Stimulated activated CD8-positive, alpha-beta memory T cell treated with anti-CD3 and anti-CD28 coated beads, Interleukin-7, amount 100 ng/mL, for 48 hours (primary cell): ENCODE measurements at regions not wholly inside any gene's neighbourhood (a gene's known extent, or its start where the extent isn't known, plus 50 kb on each side); places are given as distances from the start of the nearest gene placed in this dataset.

Experiments
- DNase-seq, 2 donors: peaks; one replicate each; pipeline ENCODE4 v3.0.0-alpha.2; 2020; ENCODE audit warnings: low read depth in 1 of 2; ENCODE audit errors: extremely low read depth in 1 of 2

- DNase-seq = no peak
Observed at GRCh38 chr12:28933176-28933575, 215.9 kb upstream of the FAR2 start.

GRCh38 chr12:28933864-28934527 lies 215.1 kb upstream of the FAR2 start:
- no peak for DNase-seq

- no peak for DNase-seq
Observed at GRCh38 chr12:28936221-28936620, 212.9 kb upstream of the FAR2 start.

- DNase-seq = no peak
Observed at GRCh38 chr12:28936711-28937110, 212.4 kb upstream of the FAR2 start.

- DNase-seq = no peak
Observed at GRCh38 chr12:28937196-28937595, 211.9 kb upstream of the FAR2 start.

GRCh38 chr12:28938056-28938455 lies 211.0 kb upstream of the FAR2 start:
- no peak for DNase-seq

GRCh38 chr12:28938581-28939235 lies 210.4 kb upstream of the FAR2 start:
- DNase-seq = no peak

- DNase-seq = no peak
Observed at GRCh38 chr12:28939427-28939826, 209.7 kb upstream of the FAR2 start.

- DNase-seq = no peak
Observed at GRCh38 chr12:28941248-28941647, 207.8 kb upstream of the FAR2 start.

GRCh38 chr12:28946361-28946760 lies 202.7 kb upstream of the FAR2 start:
- DNase-seq = no peak

- no peak for DNase-seq
Observed at GRCh38 chr12:28948685-28949084, 200.4 kb upstream of the FAR2 start.

- DNase-seq = no peak
Observed at GRCh38 chr12:28949184-28949583, 199.9 kb upstream of the FAR2 start.

GRCh38 chr12:28950049-28950448 lies 199.0 kb upstream of the FAR2 start:
- DNase-seq = no peak

- no peak for DNase-seq
Observed at GRCh38 chr12:28951935-28952334, 197.1 kb upstream of the FAR2 start.

- no peak for DNase-seq
Observed at GRCh38 chr12:28954333-28954732, 194.7 kb upstream of the FAR2 start.

GRCh38 chr12:28955491-28955890 lies 193.6 kb upstream of the FAR2 start:
- DNase-seq = no peak

GRCh38 chr12:28955931-28956330 lies 193.1 kb upstream of the FAR2 start:
- DNase-seq = no peak

- no peak for DNase-seq
Observed at GRCh38 chr12:28958553-28959195, 190.4 kb upstream of the FAR2 start.

- no peak for DNase-seq
Observed at GRCh38 chr12:28961948-28962384, 187.1 kb upstream of the FAR2 start.

GRCh38 chr12:28963554-28963953 lies 185.5 kb upstream of the FAR2 start:
- DNase-seq = no peak

GRCh38 chr12:28966046-28966780 lies 182.9 kb upstream of the FAR2 start:
- no peak for DNase-seq

GRCh38 chr12:28967426-28967825 lies 181.7 kb upstream of the FAR2 start:
- DNase-seq = no peak
